ENCODE measurements at regions not wholly inside any gene's neighbourhood (a gene's known extent, or its start where the extent isn't known, plus 50 kb on each side); places are given as distances from the start of the nearest gene placed in this dataset.

DNA sequence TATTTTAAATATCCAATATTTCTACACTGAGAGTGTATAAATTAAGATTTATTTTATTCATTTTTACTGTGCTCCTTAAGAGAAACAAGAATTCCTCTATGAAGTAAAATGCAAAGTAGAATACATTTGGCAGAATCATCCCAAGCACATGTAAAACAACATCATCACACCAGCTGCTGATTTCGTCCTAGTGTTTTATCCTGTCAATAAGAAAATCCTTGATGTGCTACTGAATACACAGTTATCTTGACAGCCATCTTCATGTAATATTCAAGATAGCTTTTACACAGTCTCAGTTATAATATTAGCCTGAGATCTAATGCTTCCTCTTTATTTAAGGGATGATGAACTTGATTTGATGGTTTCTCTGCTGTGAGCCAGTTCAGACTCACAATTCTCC lies 282.4 kb downstream of the MZT1 start:
- no peak for DNase-seq (ENCODE audit: low read depth)

DNA sequence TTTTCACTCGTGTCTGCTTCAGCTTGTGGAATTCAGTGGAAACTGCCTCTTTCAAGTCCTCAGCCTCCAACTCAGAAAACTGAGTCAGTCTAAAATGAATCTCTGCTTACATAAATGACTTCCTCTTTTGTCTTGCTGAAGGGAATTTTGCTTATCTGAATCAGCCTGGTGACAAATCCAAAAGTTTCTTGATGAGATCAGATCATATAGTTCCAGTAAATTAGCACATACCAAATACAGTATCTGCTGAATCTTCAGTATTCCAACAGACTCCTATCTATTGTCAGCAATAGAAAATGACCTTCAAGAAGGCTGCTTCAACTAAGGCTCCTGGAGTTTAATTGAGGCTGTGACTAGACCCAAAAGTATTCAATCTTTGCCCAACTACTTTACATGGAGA lies 290.0 kb downstream of the MZT1 start:
- DNase-seq (ENCODE audit: low read depth), result peak; percentile 56

DNA sequence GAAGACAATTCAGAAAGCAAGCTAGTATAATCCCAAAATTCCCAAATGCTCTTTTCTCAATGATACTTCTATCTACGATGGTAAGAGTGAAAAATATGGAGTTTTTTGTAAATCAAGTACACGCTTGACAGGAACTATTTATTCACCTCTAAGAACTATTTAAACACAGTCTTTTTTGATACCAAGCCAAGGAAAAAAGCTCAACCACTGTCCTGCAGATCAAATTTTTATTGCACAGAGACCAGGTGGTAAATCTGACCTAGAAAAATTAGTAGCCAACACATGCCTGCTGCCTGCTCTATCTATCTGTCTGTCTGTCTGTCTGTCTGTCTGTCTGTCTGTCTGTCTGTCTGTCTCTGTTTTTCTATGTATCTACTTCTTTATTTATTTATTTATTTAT lies 292.2 kb downstream of the MZT1 start:
- DNase-seq (ENCODE audit: low read depth), result no peak

DNA sequence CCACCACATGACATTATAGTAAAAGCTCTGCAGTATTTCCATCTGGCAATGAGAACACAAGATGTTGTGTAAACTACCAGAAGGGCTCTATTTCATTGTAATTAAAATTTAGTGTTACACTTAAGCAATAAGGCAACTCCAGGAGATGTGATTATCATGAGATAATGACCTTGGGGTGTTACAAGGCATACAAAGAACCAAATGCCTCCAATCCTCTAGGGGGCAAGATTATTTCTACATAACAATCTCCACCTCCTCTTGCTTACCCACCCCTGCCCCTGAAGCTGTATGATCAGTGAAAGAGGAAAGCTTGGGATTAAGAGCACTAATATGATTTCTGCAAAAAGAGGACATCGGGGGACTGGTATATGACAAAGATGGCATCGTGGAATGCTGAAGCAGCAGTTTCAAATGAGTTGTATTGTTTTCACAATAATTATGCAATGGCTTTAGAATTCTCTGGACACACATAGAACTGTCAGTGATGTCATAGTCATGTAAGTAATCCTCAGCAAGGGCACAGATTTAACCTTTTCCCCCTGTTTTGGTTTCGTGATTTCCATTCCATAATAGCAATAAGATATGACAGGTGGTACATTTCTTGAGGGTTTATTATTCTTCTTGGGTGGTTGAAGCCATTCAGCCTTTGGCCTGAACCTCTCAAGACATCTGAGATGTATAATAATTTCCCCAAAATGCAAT lies 295.3 kb downstream of the MZT1 start:
- no peak for DNase-seq (ENCODE audit: low read depth)

DNA sequence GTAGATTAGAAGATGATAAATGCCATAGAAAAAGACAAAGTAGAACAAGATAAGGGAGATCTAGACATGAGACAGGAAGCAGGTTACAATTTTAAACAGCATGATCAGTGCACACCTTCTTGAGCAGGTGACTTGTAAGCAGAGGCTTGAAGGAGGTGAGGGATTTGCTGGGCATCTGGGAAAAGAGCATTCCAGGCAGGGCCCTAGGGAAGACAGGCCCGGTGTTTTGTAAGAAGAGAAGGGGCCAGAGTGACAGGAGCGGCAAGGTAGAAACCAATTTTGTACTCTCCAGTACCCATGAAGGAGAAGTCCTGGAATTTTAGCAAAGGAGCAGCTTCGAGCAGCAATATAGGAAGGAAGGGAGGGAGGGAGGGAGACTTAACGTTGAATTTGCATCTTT lies 296.5 kb downstream of the MZT1 start:
- no peak for DNase-seq (ENCODE audit: low read depth)

DNA sequence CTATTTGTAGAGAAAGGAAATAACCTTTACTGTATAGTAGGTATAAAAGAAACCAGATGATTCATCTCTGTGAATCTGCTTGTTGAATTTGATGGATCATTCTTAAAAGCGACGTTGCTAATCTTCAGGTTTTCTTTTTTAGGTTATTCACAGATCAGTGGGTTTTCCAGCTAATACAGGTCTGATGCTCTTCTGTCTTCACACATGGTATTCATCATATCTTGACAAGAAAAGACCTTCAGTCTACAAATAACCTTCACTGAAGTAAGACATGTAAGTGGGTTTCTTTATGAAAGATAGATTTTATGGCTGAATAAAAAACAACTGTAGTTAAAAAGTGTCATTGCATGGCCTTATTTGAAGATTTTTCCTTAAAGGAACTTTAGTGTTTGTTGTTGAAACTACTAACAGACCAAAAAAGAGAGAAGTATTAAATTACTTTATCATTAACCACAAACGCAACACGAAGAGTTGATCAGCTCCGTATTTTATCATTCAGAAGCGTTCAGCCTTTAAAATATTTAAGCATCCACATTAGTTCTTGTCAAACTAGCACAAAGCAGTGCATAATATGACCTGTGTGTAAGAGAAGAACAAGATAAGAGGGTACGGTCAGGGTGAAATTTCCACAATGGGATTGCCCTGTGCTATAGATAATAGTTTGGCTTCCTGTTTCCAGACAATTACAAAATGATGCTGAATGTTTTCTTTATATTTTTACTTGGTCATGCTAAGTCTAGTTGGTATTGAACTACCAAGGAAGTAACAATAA lies 299.5 kb downstream of the MZT1 start:
- no peak for DNase-seq (ENCODE audit: low read depth)

DNA sequence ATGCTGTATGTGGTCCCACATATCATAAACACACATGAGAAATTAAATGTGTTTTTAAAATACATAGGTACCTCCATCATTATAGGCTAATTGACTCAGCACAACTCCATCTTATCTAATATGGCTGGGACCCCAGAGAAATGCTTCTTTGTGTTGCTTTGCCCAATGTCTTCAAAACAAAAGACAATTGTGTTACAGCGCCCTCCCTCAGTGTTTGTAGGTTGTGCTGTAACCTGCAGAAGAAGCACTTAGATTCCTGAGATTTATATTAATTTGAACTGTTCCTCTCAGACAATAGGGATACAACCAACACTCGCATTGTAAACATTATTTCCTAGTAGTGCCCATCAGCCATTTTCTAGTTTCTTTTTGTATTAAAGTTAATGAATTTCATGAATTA lies 303.4 kb downstream of the MZT1 start:
- DNase-seq (ENCODE audit: low read depth), result no peak

DNA sequence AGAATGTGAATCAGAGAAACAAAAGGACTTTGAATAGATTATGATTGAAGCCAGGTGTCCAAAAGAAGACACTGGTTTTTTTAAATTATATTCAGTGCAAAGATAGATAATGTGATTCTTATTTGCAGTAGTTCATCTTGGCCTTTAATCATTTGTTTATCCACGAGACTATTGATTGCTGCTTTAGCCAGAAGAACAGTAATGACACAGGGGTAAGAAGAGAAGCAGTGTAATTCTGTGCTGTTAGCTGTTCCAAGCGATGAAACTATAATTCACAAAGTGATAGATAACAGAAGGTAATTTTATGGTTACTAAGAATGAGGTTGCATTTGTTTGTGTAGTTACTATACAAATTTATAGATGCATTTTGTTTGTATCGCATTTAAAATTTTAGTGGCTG lies 311.6 kb downstream of the MZT1 start:
- no peak for DNase-seq (ENCODE audit: low read depth)

DNA sequence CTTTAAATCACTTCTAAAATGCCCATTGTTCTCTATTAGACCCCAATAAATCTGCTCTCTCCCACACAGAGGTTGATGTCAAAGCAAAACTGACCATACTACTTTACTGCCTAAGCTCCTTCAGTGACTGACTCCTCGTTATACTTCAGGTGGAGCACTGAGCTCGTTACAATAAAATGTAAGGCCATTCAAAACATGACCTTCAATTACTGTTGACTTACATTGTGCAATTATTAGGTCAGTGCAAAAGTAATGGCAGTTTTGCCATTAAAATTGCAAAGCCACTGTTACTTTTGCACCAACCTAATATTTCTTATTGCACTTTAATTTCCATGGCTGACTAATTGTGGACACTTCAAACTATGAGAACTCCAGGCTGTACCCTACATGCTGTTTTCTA lies 314.9 kb downstream of the MZT1 start:
- DNase-seq (ENCODE audit: low read depth), result no peak

DNA sequence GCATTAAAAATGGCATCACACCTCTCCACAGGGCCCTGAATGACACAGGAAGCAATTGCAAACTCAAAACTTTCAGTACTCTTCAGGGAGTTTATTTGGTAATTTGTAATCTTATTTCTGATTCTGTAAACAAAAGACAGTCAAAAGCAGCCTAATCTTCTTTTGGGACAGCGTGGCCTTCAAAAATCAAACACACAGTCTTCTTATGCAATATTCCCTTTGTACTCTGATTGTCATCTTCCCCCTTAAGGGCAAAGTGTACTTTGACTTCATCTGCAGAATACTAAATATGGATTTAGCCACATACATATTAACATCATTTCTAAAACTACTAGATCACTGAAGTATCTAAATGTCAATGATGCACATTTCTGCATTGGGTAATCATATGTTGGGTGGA lies 322.0 kb downstream of the MZT1 start:
- no peak for DNase-seq (ENCODE audit: low read depth)

DNA sequence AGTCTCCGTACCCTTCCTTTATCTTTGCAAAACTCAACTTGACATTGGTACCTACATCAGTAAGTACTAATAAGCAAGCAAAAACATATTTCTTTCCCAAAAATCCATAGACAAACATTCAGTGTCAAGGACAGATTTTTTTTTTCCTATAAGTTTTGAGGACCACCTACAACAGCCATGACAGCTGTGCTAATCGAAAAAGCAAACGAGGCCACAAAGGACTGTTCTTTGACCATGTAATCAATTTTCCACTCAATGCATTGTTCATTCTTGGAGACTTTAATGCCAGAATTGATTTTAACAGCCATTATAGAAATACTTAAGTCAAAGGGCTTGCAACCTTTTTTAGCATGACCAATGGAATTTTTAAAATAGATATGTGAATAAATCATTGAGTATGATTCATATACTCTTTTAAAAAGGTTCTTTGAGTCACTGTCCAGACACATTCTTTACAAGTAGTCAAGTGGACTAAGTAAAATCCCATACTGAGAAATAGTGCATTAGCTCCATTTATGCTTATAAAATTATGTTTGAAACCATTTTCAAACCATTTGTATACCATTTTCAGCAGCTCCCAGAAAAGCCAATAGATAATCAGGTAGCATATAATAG lies 323.9 kb downstream of the MZT1 start:
- no peak for DNase-seq (ENCODE audit: low read depth)

DNA sequence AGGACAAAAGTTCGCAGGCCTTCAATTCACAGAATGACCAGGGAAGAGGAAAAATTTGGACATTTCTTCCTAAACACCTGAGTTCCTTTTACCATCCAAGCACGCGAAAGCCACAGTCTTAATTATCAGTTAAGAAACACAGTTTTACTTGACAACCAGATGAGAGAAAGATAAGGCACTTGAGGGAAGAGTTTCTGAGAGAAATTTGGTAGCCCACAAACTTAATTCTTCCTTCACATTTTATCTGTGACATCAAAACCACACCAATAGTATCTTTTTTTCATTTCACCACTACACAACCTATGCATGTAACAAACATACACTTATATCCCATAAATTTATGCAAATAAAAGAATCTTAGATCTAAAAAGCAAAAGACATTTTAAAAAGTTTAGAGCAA lies 326.6 kb downstream of the MZT1 start:
- DNase-seq (ENCODE audit: low read depth), result no peak

DNA sequence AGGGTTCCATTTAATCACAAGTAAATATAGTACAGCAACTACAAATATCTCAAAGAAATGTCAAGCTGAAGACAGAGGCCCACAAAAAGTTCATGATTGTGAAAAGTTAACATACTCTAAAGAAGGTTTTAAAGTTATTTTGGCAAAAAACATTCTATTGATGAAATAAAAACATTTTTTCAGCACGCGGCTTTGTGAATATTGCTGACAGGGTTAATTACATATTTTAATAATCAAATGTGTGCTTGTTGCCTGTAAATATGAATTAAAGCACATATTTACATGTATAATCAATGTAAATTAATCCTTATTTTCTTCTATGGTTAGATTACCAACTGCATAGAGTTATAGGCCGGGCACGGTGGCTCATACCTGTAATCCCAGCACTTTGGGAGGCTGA lies 328.1 kb downstream of the MZT1 start:
- DNase-seq (ENCODE audit: low read depth), result no peak

DNA sequence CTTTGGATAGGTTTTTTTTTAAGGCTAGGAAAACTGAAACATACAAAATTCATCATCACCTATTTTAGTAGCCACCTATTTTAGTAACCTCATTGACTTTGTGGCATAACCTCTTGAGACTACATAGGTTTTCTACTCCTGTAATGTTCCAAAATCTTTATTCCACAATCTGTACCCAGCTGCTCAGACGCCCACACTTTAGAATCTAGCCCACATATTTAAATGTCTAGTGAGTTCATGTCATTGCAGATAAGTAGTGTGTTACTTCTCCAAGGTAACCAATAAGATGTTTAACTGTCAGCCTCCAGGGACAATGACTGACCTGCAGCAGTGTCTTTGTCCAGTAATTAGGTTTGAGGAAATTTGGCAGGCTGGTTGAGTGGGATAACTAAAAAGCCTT lies 330.2 kb downstream of the MZT1 start:
- no peak for DNase-seq (ENCODE audit: low read depth)

DNA sequence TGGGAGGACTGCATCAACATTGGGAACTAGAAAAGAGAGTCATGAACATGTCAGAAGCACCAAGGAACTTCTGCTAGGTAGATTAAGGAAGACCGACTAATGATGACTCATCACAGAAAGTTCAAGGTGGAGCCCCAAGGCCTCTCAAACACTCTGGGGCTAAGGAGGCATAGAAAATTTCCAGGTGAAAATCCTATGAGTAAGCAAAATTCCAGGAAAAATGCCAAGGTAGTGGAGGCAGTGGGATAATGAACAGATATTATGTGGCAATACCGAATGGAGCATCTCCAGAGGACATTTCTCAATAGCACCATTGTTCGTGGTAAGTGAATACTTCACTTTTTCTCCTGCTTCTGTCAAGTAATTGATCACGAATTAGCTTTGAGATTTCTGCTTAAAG lies 336.5 kb downstream of the MZT1 start:
- no peak for DNase-seq (ENCODE audit: low read depth)

DNA sequence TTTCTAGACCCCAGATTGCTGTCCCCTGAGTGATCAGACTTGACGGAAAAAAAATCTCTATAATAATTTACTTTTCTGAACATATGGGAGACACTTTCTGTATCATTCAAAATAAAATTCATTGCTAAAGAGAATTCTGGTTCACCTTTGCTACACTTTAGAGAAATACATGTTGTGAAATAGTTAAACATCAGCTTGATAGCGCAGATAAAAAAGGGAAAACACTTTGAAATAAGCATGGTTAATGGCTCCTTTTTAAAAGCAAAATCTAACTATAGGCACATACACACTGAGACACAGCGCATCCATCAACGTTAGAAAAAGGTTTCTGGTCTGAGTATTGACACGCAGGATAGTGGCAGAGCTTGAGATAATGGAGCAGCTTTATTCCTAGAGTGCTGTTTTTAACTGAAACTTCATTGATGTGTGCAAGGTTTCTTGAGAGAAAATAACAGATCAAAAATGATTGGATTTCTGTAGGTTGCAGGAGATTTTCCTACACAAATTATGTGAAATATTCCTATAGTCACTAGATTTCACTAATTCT lies 341.2 kb downstream of the MZT1 start:
- no peak for DNase-seq (ENCODE audit: low read depth)

DNA sequence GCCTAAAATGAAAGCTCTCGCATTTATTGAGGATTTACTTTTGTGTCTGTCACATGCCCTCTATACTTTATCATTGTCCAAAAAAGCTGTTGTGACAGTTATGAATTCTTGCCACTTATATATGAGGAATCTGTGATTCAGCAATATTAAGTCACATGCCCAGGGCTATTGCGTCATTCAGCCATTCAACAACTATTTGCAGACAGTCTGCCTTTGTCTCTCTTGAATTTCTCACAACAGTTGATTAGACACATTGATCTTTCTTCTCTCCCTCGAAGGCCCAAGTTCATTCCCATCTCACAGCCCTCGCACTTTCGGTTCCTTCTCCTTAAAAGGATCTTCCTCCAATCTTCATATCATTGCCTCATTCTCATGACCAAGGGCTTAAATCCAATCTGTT lies 342.6 kb downstream of the MZT1 start:
- DNase-seq (ENCODE audit: low read depth), result no peak

DNA sequence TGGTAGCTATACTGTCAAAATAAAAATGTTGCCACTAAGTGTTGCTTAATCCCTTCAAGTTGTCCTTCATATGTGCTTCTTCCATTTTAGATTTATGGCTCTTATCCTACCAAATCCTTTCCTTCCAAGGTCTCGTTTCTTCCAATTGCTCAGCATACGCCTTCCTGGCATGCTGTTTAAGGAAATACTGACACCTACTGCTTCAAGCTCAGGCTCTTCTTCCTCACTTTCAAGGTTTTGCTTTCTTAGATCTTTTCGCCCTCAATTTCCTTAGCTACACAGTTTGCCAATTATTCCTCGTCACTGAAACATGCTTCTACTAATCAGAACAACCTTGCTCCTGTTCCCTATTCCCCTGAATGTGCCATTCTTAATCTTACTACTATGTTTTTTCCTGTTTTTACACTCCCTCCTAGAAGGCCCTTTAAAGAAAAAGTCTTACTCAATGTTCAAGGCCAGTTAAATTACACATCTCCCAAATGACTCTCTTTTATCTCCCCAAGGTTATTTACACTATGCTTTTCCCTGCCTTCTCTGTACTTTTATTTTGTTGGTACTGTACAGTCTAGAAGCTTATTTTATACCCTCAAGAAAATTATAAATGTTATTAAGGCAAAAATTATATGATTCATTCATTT lies 343.1 kb downstream of the MZT1 start:
- DNase-seq (ENCODE audit: low read depth), result no peak

DNA sequence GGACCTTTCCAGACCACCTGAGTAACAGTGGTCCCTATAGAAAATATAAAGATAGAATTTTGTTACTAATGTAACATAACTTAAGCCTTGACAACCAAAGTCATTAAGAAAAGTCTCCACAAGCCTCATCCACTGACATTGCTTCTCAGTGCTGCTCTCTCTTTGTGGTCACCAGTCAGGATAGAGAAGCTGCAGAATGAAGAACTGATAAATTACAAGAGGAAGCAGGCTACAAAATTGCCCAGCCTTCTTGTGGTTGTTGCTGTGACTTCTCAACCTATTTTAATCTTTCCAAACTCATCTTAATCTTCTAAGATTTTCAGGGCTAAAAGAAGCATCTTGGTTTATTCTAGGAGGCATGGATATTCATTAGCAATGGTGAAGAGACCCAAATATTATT lies 343.8 kb downstream of the MZT1 start:
- DNase-seq (ENCODE audit: low read depth), result no peak

DNA sequence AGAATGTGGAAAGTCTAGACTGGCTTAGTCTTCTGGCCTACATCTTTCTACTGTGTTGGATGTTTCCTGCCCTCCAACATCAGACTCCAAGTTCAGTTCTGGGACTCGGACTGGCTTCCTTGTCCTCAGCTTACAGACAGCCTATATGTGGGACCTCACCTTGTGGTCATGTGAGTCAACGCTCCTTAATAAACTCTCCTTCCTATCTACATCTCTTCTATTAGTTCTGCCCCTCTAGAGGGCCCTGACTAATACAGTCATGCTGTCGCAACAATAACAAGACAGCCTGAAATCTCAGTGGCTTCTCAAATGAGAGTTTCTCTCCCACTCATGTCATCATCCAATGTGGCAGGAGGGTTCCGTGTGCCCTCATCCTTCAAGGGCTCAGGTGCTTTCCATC lies 347.8 kb downstream of the MZT1 start:
- DNase-seq (ENCODE audit: low read depth), result no peak

DNA sequence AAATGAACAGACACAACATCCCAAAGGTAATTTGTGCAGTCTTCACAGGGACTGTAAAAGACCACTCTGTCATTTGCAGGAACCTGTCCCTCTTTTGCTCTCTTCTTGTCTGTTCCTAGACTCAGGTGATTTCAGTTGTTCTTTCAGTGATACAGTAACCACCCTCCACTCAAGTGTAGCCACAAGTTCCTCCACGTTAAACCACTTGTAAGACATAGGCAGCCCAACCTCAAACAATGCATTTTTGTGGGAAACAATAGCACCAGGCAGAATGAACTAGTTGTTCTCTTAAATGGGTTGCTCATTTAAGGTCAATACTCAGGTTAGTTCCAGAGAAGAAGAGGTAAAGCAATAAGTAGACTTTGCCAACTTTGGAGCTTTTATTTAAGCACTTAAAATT lies 359.4 kb downstream of the MZT1 start:
- DNase-seq (ENCODE audit: low read depth), result no peak

DNA sequence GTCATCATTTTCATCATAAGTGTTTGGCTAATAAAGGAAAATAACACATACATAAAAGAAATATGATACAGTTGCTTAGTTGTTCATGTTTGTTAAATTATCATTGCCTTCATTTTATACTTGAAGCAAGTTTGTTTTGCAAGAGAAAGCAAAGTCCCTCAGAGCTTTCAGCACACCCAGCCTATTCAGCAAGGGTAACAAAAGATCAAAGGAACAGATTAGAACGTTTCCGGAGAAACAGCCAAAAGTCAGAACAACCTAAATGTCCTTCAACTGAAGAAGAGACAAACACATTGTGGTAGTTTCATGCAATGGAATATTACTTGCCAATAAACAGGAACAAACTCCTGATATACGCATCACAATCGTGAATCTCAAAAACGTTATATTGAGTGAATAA lies 380.7 kb downstream of the MZT1 start:
- no peak for DNase-seq (ENCODE audit: low read depth)

DNA sequence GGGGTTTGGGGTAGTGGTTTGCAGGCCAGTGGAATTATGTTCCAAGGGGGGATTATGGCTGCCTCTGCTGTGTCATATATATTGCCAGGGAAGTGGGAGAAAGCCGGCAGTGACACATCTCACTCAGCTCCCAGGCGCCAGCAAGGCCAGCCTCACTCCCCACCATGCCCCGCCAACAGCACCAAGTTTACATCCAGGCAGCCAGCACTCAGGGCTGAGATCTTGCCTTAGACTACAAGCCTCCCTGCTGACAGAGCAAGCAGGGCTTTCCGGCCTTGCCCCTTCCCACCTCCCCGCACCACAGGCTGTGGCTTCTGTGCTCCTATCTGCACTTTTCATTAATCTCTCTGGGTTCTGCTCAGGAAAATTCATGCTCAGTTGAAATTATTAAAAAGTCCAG lies 385.1 kb downstream of the MZT1 start:
- no peak for DNase-seq (ENCODE audit: low read depth)
